GM19397 (cell line): ENCODE measurements at regions not wholly inside any gene's neighbourhood (a gene's known extent, or its start where the extent isn't known, plus 50 kb on each side); places are given as distances from the start of the nearest gene placed in this dataset.

Experiments
- ATAC-seq: cut with Tn5 transposase; IDR thresholded peaks from one replicate; pipeline ENCODE4 v1.9.1; 2021; ENCODE audit warnings: mild to moderate bottlenecking, moderate library complexity; ENCODE audit not compliant: unreplicated experiment

- no peak for ATAC-seq
Observed at GRCh38 chrX:77396781-77397180, 50.4 kb upstream of the FGF16 start.
